H1 (cell line): ENCODE measurements at regions not wholly inside any gene's neighbourhood (a gene's known extent, or its start where the extent isn't known, plus 50 kb on each side); places are given as distances from the start of the nearest gene placed in this dataset.

Experiments
- ASH2L ChIP-seq: fragments of 200-600, 300-600 bp; sonication (generic); IDR thresholded peaks from one replicate; pipeline ENCODE4 v1.7.1; 2017; ENCODE audit warnings: low read length
- BACH1 ChIP-seq: IDR thresholded peaks from 2 replicates; pipeline ENCODE4 v1.6.1; 2012; ENCODE audit warnings: low read length, improper control_type of control experiment
- CBX8 ChIP-seq: fragments of 300-800, 300-1000 bp; sonication (generic); IDR thresholded peaks from 2 replicates; pipeline ENCODE4 v1.7.1; 2016; ENCODE audit warnings: low read depth, low read length, borderline replicate concordance
- FOSL1 ChIP-seq: IDR thresholded peaks from 2 replicates; pipeline ENCODE4 v1.6.1; 2011; ENCODE audit warnings: mild to moderate bottlenecking, low read depth, low read length, moderate library complexity; ENCODE audit not compliant: insufficient read depth
- GABPA ChIP-seq: IDR thresholded peaks from 2 replicates; pipeline ENCODE4 v1.6.1; 2011; ENCODE audit warnings: mild to moderate bottlenecking, low read length, moderate library complexity, borderline replicate concordance; ENCODE audit not compliant: insufficient read depth
- JUN ChIP-seq: IDR thresholded peaks from 2 replicates; pipeline ENCODE4 v1.6.1; 2011; ENCODE audit warnings: low read depth, mild to moderate bottlenecking, improper control_type of control experiment, low read length
- JUND ChIP-seq: IDR thresholded peaks from 2 replicates; pipeline ENCODE4 v1.6.1; 2011; ENCODE audit warnings: mild to moderate bottlenecking, improper control_type of control experiment, low read length
- KDM5A ChIP-seq: fragments of 200-600 bp; IDR thresholded peaks from 2 replicates; pipeline ENCODE4 v1.7.1; 2012; ENCODE audit warnings: mild to moderate bottlenecking, low read length, inconsistent platforms, mixed read lengths
- RXRA ChIP-seq: IDR thresholded peaks from 2 replicates; pipeline ENCODE4 v1.6.1; 2011; ENCODE audit warnings: low read depth, mild to moderate bottlenecking, low read length, moderate library complexity; ENCODE audit not compliant: insufficient read depth
- SRF ChIP-seq: IDR thresholded peaks from 2 replicates; pipeline ENCODE4 v1.6.1; 2011; ENCODE audit warnings: mild to moderate bottlenecking, low read depth, low read length, moderate library complexity
- TAF7 ChIP-seq: optimal IDR thresholded peaks from 2 replicates; pipeline ENCODE3; 2011; ENCODE audit warnings: low read depth, mild to moderate bottlenecking, inconsistent platforms, low read length, moderate library complexity, borderline replicate concordance
- TF ChIP-seq, protein P1 (sequence below): fragments of 300-600 bp; sonication (generic); IDR thresholded peaks from 2 replicates; pipeline ENCODE4 v1.7.1; 2012; ENCODE audit warnings: low read length, moderate library complexity, mild to moderate bottlenecking, inconsistent platforms; ENCODE audit not compliant: insufficient replicate concordance

DNA sequence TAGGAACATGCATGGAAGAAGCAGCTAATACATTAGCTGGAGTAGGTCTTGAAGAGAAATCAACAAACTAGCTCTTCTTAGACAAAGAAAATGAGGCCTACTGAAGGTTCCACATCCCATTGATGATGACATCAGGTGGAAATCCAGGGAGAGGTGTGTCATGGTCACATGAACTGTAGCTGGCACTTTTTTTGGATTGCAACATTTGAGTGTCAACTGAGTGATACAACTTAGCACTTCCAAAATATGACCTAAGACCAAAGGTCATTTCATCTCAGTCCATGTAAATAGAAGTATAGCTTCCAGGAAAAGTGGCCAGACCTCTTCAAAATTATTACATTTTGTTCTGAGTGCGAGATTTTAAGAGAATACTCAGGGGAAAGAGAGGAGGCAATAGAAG lies 117.2 kb upstream of the MEIS2 start (continued):
- TF ChIP-seq, protein P1, sequence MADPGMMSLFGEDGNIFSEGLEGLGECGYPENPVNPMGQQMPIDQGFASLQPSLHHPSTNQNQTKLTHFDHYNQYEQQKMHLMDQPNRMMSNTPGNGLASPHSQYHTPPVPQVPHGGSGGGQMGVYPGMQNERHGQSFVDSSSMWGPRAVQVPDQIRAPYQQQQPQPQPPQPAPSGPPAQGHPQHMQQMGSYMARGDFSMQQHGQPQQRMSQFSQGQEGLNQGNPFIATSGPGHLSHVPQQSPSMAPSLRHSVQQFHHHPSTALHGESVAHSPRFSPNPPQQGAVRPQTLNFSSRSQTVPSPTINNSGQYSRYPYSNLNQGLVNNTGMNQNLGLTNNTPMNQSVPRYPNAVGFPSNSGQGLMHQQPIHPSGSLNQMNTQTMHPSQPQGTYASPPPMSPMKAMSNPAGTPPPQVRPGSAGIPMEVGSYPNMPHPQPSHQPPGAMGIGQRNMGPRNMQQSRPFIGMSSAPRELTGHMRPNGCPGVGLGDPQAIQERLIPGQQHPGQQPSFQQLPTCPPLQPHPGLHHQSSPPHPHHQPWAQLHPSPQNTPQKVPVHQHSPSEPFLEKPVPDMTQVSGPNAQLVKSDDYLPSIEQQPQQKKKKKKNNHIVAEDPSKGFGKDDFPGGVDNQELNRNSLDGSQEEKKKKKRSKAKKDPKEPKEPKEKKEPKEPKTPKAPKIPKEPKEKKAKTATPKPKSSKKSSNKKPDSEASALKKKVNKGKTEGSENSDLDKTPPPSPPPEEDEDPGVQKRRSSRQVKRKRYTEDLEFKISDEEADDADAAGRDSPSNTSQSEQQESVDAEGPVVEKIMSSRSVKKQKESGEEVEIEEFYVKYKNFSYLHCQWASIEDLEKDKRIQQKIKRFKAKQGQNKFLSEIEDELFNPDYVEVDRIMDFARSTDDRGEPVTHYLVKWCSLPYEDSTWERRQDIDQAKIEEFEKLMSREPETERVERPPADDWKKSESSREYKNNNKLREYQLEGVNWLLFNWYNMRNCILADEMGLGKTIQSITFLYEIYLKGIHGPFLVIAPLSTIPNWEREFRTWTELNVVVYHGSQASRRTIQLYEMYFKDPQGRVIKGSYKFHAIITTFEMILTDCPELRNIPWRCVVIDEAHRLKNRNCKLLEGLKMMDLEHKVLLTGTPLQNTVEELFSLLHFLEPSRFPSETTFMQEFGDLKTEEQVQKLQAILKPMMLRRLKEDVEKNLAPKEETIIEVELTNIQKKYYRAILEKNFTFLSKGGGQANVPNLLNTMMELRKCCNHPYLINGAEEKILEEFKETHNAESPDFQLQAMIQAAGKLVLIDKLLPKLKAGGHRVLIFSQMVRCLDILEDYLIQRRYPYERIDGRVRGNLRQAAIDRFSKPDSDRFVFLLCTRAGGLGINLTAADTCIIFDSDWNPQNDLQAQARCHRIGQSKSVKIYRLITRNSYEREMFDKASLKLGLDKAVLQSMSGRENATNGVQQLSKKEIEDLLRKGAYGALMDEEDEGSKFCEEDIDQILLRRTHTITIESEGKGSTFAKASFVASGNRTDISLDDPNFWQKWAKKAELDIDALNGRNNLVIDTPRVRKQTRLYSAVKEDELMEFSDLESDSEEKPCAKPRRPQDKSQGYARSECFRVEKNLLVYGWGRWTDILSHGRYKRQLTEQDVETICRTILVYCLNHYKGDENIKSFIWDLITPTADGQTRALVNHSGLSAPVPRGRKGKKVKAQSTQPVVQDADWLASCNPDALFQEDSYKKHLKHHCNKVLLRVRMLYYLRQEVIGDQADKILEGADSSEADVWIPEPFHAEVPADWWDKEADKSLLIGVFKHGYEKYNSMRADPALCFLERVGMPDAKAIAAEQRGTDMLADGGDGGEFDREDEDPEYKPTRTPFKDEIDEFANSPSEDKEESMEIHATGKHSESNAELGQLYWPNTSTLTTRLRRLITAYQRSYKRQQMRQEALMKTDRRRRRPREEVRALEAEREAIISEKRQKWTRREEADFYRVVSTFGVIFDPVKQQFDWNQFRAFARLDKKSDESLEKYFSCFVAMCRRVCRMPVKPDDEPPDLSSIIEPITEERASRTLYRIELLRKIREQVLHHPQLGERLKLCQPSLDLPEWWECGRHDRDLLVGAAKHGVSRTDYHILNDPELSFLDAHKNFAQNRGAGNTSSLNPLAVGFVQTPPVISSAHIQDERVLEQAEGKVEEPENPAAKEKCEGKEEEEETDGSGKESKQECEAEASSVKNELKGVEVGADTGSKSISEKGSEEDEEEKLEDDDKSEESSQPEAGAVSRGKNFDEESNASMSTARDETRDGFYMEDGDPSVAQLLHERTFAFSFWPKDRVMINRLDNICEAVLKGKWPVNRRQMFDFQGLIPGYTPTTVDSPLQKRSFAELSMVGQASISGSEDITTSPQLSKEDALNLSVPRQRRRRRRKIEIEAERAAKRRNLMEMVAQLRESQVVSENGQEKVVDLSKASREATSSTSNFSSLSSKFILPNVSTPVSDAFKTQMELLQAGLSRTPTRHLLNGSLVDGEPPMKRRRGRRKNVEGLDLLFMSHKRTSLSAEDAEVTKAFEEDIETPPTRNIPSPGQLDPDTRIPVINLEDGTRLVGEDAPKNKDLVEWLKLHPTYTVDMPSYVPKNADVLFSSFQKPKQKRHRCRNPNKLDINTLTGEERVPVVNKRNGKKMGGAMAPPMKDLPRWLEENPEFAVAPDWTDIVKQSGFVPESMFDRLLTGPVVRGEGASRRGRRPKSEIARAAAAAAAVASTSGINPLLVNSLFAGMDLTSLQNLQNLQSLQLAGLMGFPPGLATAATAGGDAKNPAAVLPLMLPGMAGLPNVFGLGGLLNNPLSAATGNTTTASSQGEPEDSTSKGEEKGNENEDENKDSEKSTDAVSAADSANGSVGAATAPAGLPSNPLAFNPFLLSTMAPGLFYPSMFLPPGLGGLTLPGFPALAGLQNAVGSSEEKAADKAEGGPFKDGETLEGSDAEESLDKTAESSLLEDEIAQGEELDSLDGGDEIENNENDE: no peak
- TF ChIP-seq FOSL1 (no peak), TAF7 (no peak), ASH2L (no peak), KDM5A (no peak), GABPA (no peak), JUND (no peak), RXRA (no peak), BACH1 (no peak), CBX8 (no peak), SRF (no peak), JUN (no peak)
